HG02884 (cell line): ENCODE measurements at regions not wholly inside any gene's neighbourhood (a gene's known extent, or its start where the extent isn't known, plus 50 kb on each side); places are given as distances from the start of the nearest gene placed in this dataset.
"Not testable (repeated sequence)": the region's sequence is repeated elsewhere in the genome, so short reads cannot be mapped to it uniquely, and the experiment has no call there.

ENCODE experiments used
- ATAC-seq: cut with Tn5 transposase; IDR thresholded peaks from one replicate; pipeline ENCODE4 v1.9.1; 2021; ENCODE audit warnings: mild to moderate bottlenecking, moderate library complexity; ENCODE audit not compliant: unreplicated experiment

- no peak for ATAC-seq
Observed at GRCh38 chr4:128690011-128690410, 119.5 kb upstream of the JADE1 start.

- no peak for ATAC-seq
Observed at GRCh38 chr4:128688846-128689437, 120.6 kb upstream of the JADE1 start.

GRCh38 chr4:128688033-128688721 is 121.3 kb upstream of the JADE1 start:
- ATAC-seq = no peak

- ATAC-seq = no peak
Observed at GRCh38 chr4:128686810-128687209, 122.7 kb upstream of the JADE1 start.

- ATAC-seq = no peak
Observed at GRCh38 chr4:128686032-128686465, 123.5 kb upstream of the JADE1 start.

- ATAC-seq = no peak
Observed at GRCh38 chr4:128684016-128684415, 125.5 kb upstream of the JADE1 start.

GRCh38 chr4:128682942-128683666 is 126.4 kb upstream of the JADE1 start:
- ATAC-seq = no peak

- ATAC-seq = no peak
Observed at GRCh38 chr4:128676095-128676494, 133.4 kb upstream of the JADE1 start.

- peak; percentile 96 for ATAC-seq
Observed at GRCh38 chr4:128675083-128675482, 134.4 kb upstream of the JADE1 start.

- not testable (repeated sequence) for ATAC-seq
Observed at GRCh38 chr4:128673159-128673558, 136.3 kb upstream of the JADE1 start.

- ATAC-seq = not testable (repeated sequence)
Observed at GRCh38 chr4:128672596-128672995, 136.9 kb upstream of the JADE1 start.

- ATAC-seq = no peak
Observed at GRCh38 chr4:128670513-128670912, 139.0 kb upstream of the JADE1 start.

GRCh38 chr4:128668566-128668965 is 140.9 kb upstream of the JADE1 start:
- no peak for ATAC-seq

GRCh38 chr4:128665514-128665913 is 144.0 kb upstream of the JADE1 start:
- ATAC-seq = no peak

GRCh38 chr4:128663325-128663724 is 146.2 kb upstream of the JADE1 start:
- peak; percentile 83 for ATAC-seq

GRCh38 chr4:128661479-128661878 is 148.0 kb upstream of the JADE1 start:
- no peak for ATAC-seq

GRCh38 chr4:128660361-128661215 is 148.9 kb upstream of the JADE1 start:
- ATAC-seq = no peak

- ATAC-seq = no peak
Observed at GRCh38 chr4:128658214-128658631, 151.3 kb upstream of the JADE1 start.

GRCh38 chr4:128657638-128658037 is 151.9 kb upstream of the JADE1 start:
- ATAC-seq = no peak

- no peak for ATAC-seq
Observed at GRCh38 chr4:128654465-128654864, 155.0 kb upstream of the JADE1 start.
